ENCODE measurements at regions not wholly inside any gene's neighbourhood (a gene's known extent, or its start where the extent isn't known, plus 50 kb on each side); places are given as distances from the start of the nearest gene placed in this dataset.

- Histone ChIP-seq H2BK5ac (ENCODE audit: low read depth, low read length, poor library complexity, severe bottlenecking) (no peak overlapping the region), H3K18ac (ENCODE audit: low read depth, low read length) (0 out of 2 replicates have a peak overlapping the region, but pooled peaks have one; percentile 16), H4K91ac (ENCODE audit: insufficient read depth, low read depth, low read length) (no peak overlapping the region), H3K9me1 (ENCODE audit: insufficient read depth, low read length) (peaks cover 8% of the 10 kb centered on the region; the same call in 1 of the 2 replicates), H3K27ac (ENCODE audit: insufficient read depth, low read length) (peak overlapping the region; percentile 20; the same call in 1 of the 2 replicates), H2AK9ac (replicated peaks; ENCODE audit: low read depth, low read length, poor library complexity) (no peak overlapping the region), H3K4me1 (ENCODE audit: control insufficient read depth, insufficient read depth, low read length) (peaks cover 4% of the 10 kb centered on the region; the same call in 1 of the 2 replicates), H3K9ac (ENCODE audit: low read depth, low read length) (no peak overlapping the region), H3K23ac (ENCODE audit: low read depth, low read length) (no peak overlapping the region), H2AK5ac (ENCODE audit: low read depth, low read length) (no peak overlapping the region), H3K4ac (ENCODE audit: low read depth, low read length) (peak overlapping the region; percentile 1; the same call in 1 of the 2 replicates), H3K14ac (replicated peaks; ENCODE audit: low read depth, low read length) (no peak overlapping the region; the same call in 1 of the 2 replicates), H2BK120ac (ENCODE audit: low read depth, low read length) (peak overlapping the region; percentile 39; the same call in 1 of the 2 replicates), H3K79me1 (ENCODE audit: low read depth in 1 of 2, low read length in 2 of 2) (no peaks in the 10 kb centered on the region), H3K36me3 (ENCODE audit: control insufficient read depth, insufficient read depth, low read length) (no peaks in the 10 kb centered on the region), H4K5ac (ENCODE audit: low read depth, low read length) (no peak overlapping the region), H2BK20ac (ENCODE audit: low read depth, low read length) (peak overlapping the region; percentile 55), H3K4me2 (ENCODE audit: low read depth, low read length) (peak overlapping the region; percentile 56), H4K20me1 (ENCODE audit: insufficient read depth, low read length) (no peaks in the 10 kb centered on the region), H3K27me3 (ENCODE audit: control insufficient read depth, insufficient read depth, low read length) (peaks cover 19% of the 10 kb centered on the region), H3K4me3 (ENCODE audit: insufficient read depth, low read depth, low read length) (no peak overlapping the region), H4K8ac (ENCODE audit: low read depth in 2 of 2, low read length in 2 of 2) (peak overlapping the region in 1 of 2 experiments; percentile 20; a peak in 1 of 4 replicates), H2BK15ac (ENCODE audit: low read depth, low read length) (no peak overlapping the region), H3K9me3 (ENCODE audit: control insufficient read depth, insufficient read depth, low read length) (no peaks in the 10 kb centered on the region), H2AFZ (replicated peaks; ENCODE audit: low read length, poor library complexity) (no peak overlapping the region), H3K56ac (ENCODE audit: extremely low read depth, insufficient read depth, low read length) (no peak overlapping the region; the same call in 1 of the 2 replicates)
- no CpG with 5 or more reads among the region's 6 CpGs for WGBS, 2 experiments (ENCODE audit: extremely low coverage in 2 of 2, insufficient read length in 1 of 2)
- POLR2A ChIA-PET (ENCODE audit: unreplicated experiment) = no interaction called here
- CTCF ChIA-PET = no interaction called here
- intact Hi-C loops (cut with micrococcal nuclease) = no loop called here
- in situ Hi-C loops (cut with MboI; ENCODE audit: low sequenced_read_pairs) = no loop called here
- no TSS peak for BruUV-seq (replicated peaks)
- ATAC-seq (ENCODE audit: low read depth) (peak; percentile 79), DNase-seq (peak; percentile 23)
- dilution Hi-C loops (cut with HindIII; ENCODE audit: low sequenced_read_pairs, unreplicated experiment) = no loop called here
- no peak for TF ChIP-seq SMC3 (IDR thresholded peaks at IDR 0.05; ENCODE audit: low read depth, low read length)
- TF ChIP-seq MAFK (IDR thresholded peaks at IDR 0.05; ENCODE audit: low read depth, low read length) = no peak
- TF ChIP-seq MAZ (IDR thresholded peaks at IDR 0.05; ENCODE audit: borderline replicate concordance, low read depth, low read length) = no peak
- TF ChIP-seq CTCF (conservative IDR thresholded peaks at IDR 0.05; ENCODE audit: low read depth, low read length) = no peak
- no peak for TF ChIP-seq MXI1 (IDR thresholded peaks at IDR 0.05; ENCODE audit: borderline replicate concordance, low read depth, low read length)
- no peak for TF ChIP-seq USF2 (IDR thresholded peaks at IDR 0.05; ENCODE audit: low read depth, low read length)
- no peak for TF ChIP-seq CHD1 (IDR thresholded peaks at IDR 0.05; ENCODE audit: low read depth, low read length)
- TF ChIP-seq RFX5 (IDR thresholded peaks at IDR 0.05; ENCODE audit: low read depth, low read length) = no peak
- TF ChIP-seq BHLHE40 (IDR thresholded peaks at IDR 0.05; ENCODE audit: low read depth, low read length) = no peak
- no peak for TF ChIP-seq RAD21 (IDR thresholded peaks at IDR 0.05; ENCODE audit: low read length)
- TF ChIP-seq CEBPB (IDR thresholded peaks at IDR 0.05; ENCODE audit: low read depth, low read length) = no peak
- TF ChIP-seq NFE2L2 (IDR thresholded peaks at IDR 0.05; ENCODE audit: low read depth, low read length) = no peak
- no peak for TF ChIP-seq FOS (IDR thresholded peaks at IDR 0.05; ENCODE audit: low read depth, low read length)
- no peak for TF ChIP-seq POLR2A (IDR thresholded peaks at IDR 0.05; ENCODE audit: low read depth, low read length)
- TF ChIP-seq RCOR1 (IDR thresholded peaks at IDR 0.05; ENCODE audit: insufficient replicate concordance, low read length) = no peak
Observed at GRCh38 chr5:36494841-36495601, 111.4 kb upstream of the SLC1A3 start.

Measured in IMR-90 (cell line).